Ovary (tissue), 7 donors: ENCODE measurements at regions not wholly inside any gene's neighbourhood (a gene's known extent, or its start where the extent isn't known, plus 50 kb on each side); places are given as distances from the start of the nearest gene placed in this dataset.

Experiments used
- DNase-seq, 5 donors: peaks; one replicate each; pipeline ENCODE4 v3.0.0-alpha.2; 2019 to 2020
- H3K27ac ChIP-seq, 2 donors: fragments of 200-600 bp; one replicate each; pipeline versions ENCODE4 v1.5.1 to v1.8.0; 2019 to 2022
- H3K27me3 ChIP-seq: fragments of 200-600 bp; one replicate; pipeline ENCODE4 v1.8.0; 2022
- H3K36me3 ChIP-seq: fragments of 200-600 bp; sonication (generic); one replicate; pipeline ENCODE4 v1.5.1; 2019
- H3K4me1 ChIP-seq: one replicate; pipeline ENCODE4 v1.8.1; 2013; ENCODE audit warnings: mild to moderate bottlenecking, moderate library complexity; ENCODE audit not compliant: insufficient read depth
- H3K4me3 ChIP-seq: fragments of 200-600 bp; sonication (generic); one replicate; pipeline ENCODE4 v1.5.1; 2017
- H3K9me3 ChIP-seq, 2 donors: fragments of 200-600 bp in 1 of 2; sonication (generic) in 1 of 2; one replicate each; pipeline versions ENCODE4 v1.5.1 to v1.8.1; 2013 to 2019; ENCODE audit warnings: mild to moderate bottlenecking in 1 of 2, moderate library complexity in 1 of 2
- CTCF ChIP-seq, 3 donors: fragments of 450-650 bp in 2 of 3; fragments of 200-600 bp in 1 of 3; IDR thresholded peaks; one replicate each; pipeline versions ENCODE4 v1.5.1 to v1.8.0; 2016 to 2022; ENCODE audit warnings: antibody characterized with exemption in 3 of 3, mild to moderate bottlenecking in 1 of 3
- EP300 ChIP-seq: sonication (generic); formaldehyde crosslinking; IDR thresholded peaks from one replicate; pipeline ENCODE4 v1.6.1; 2017; ENCODE audit warnings: antibody characterized with exemption
- POLR2A ChIP-seq: fragments of 450-650 bp; IDR thresholded peaks from one replicate; pipeline ENCODE4 v1.6.1; 2017; ENCODE audit warnings: antibody characterized with exemption, mild to moderate bottlenecking, moderate library complexity
- WGBS, 3 donors: extraction: QIAGEN DNeasy Blood & Tissue Kit in 1 of 3; methylation state at CpG; one replicate each; pipeline versions ENCODE4 v1.1.5 to v1.1.7; 2013 to 2017; 5-methylcytosine and 5-hydroxymethylcytosine counted together
- intact Hi-C, 4 donors: fragments of 100-400 bp; cut with DNase I; formaldehyde crosslinking; loops; one replicate each; pipeline versions ENCODE4 v1.11.0 to v1.15.1; 2022 to 2023
- donor health status: DM: no; HTN: no; CAD: no; lungs with moderate emphysema.
- donor health status: DM: no; HTN: no; CAD: no.
- donor health status: Bipolar disorder and iron deficiency.
- donor health status: DM: no; HTN: no; CAD: no.
- donor health status: DM: yes; HTN: yes; CAD: no.

GRCh38 chr10:21432266-21432665 lies 93.2 kb downstream of the SKIDA1 start:
- H3K36me3 ChIP-seq: no peaks in the 10 kb centered on the region
- no peak overlapping the region for H3K4me3 ChIP-seq
- no peak for TF ChIP-seq EP300
- no peak for TF ChIP-seq CTCF (IDR thresholded peaks at IDR 0.05)
- no peak for TF ChIP-seq POLR2A
- H3K27me3 ChIP-seq: no peaks in the 10 kb centered on the region
- no peak overlapping the region for H3K27ac ChIP-seq
- WGBS, 3 donors: 88 to 90% (median 89%) methylated on average over 1 of the region's 1 CpG
- intact Hi-C loops: no loop called here
- no peak for DNase-seq
- no peaks in the 10 kb centered on the region for H3K9me3 ChIP-seq
- H3K4me1 ChIP-seq: no peaks in the 10 kb centered on the region

GRCh38 chr10:21431799-21432198 lies 93.7 kb downstream of the SKIDA1 start:
- intact Hi-C loops: no loop called here
- WGBS, 3 donors: 95 to 98% (median 96%) methylated on average over 2 of the region's 2 CpGs
- Histone ChIP-seq H3K36me3 (no peaks in the 10 kb centered on the region), H3K9me3 (no peaks in the 10 kb centered on the region), H3K4me3 (no peak overlapping the region), H3K4me1 (no peaks in the 10 kb centered on the region), H3K27me3 (no peaks in the 10 kb centered on the region), H3K27ac (no peak overlapping the region)
- no peak for TF ChIP-seq EP300
- TF ChIP-seq POLR2A: no peak
- no peak for DNase-seq

GRCh38 chr10:21427804-21428481 lies 97.5 kb downstream of the SKIDA1 start:
- TF ChIP-seq CTCF (IDR thresholded peaks at IDR 0.05): no peak
- no peak for TF ChIP-seq POLR2A
- TF ChIP-seq EP300: no peak
- DNase-seq: no peak
- intact Hi-C loops: no loop called here
- H3K27me3 ChIP-seq: no peaks in the 10 kb centered on the region
- no peak overlapping the region for H3K4me3 ChIP-seq
- H3K36me3 ChIP-seq: no peaks in the 10 kb centered on the region
- no peaks in the 10 kb centered on the region for H3K4me1 ChIP-seq
- 84 to 87% (median 87%) methylated on average over 6 of the region's 6 CpGs for WGBS, 3 donors
- H3K27ac ChIP-seq: no peak overlapping the region
- no peaks in the 10 kb centered on the region for H3K9me3 ChIP-seq

GRCh38 chr10:21424459-21424861 lies 101.0 kb downstream of the SKIDA1 start:
- no peaks in the 10 kb centered on the region for H3K27me3 ChIP-seq
- H3K36me3 ChIP-seq: no peaks in the 10 kb centered on the region
- TF ChIP-seq CTCF (IDR thresholded peaks at IDR 0.05): no peak
- no peak for TF ChIP-seq POLR2A
- TF ChIP-seq EP300: no peak
- 16 to 38% (median 35%) methylated on average over 3 of the region's 3 CpGs for WGBS, 3 donors
- DNase-seq: no peak
- no peak overlapping the region for H3K27ac ChIP-seq
- intact Hi-C loops: no loop called here
- no peak overlapping the region for H3K4me3 ChIP-seq
- no peaks in the 10 kb centered on the region for H3K4me1 ChIP-seq
- H3K9me3 ChIP-seq: no peaks in the 10 kb centered on the region

- no peak for DNase-seq
- H3K4me1 ChIP-seq: no peaks in the 10 kb centered on the region
- H3K9me3 ChIP-seq: no peaks in the 10 kb centered on the region
- intact Hi-C loops: no loop called here
- H3K27ac ChIP-seq: no peak overlapping the region
- 87 to 92% (median 90%) methylated on average over 5 of the region's 5 CpGs for WGBS, 3 donors
- H3K4me3 ChIP-seq: no peak overlapping the region
- no peaks in the 10 kb centered on the region for H3K27me3 ChIP-seq
- no peaks in the 10 kb centered on the region for H3K36me3 ChIP-seq
- TF ChIP-seq CTCF (IDR thresholded peaks at IDR 0.05) (no peak), POLR2A (no peak), EP300 (no peak)
Observed at GRCh38 chr10:21423850-21424249, 101.6 kb downstream of the SKIDA1 start.
